Gastrocnemius medialis (tissue), 4 donors: ENCODE measurements at regions not wholly inside any gene's neighbourhood (a gene's known extent, or its start where the extent isn't known, plus 50 kb on each side); places are given as distances from the start of the nearest gene placed in this dataset.

Experiments
- POLR2A ChIP-seq, 2 donors: fragments of 450-650 bp; IDR thresholded peaks; one replicate each; pipeline ENCODE4 v1.6.1; 2017; ENCODE audit warnings: antibody characterized with exemption in 2 of 2, mild to moderate bottlenecking in 2 of 2, moderate library complexity in 2 of 2
- TF ChIP-seq, protein P1 (sequence below), 5 experiments: fragments of 450-650 bp in 3 of 5; fragments of 200-600 bp in 2 of 5; sonication (generic) in 2 of 5; IDR thresholded peaks in 4 of 5; conservative IDR thresholded peaks in 1 of 5; 1 replicate in 4 of 5; 2 replicates in 1 of 5; pipeline ENCODE4 v1.5.1; 2016 to 2019; ENCODE audit warnings: antibody characterized with exemption in 5 of 5, mild to moderate bottlenecking in 3 of 5, moderate library complexity in 3 of 5

DNA sequence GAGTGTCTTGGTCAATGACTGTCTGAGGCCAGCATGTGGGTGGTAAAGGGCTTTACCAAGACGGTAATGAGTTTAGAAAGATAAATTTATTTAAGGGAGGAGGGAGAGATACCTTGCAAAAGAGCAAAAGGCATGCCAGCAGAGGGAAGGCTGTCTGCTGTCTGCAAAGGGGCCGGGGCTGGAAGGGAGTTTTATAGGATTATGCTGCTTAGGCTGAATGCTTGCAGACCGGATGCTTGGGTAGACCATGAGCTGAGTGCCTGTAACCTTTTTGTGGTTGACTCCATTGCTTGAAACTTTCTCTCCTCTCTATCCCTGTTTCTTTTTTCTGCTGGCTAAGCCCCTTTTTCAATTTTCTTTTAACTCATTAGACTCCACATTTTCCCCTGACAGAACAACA is 1543.0 kb downstream of the OTOL1 start:
- TF ChIP-seq POLR2A (IDR thresholded peaks at IDR 0.05) = no peak
- TF ChIP-seq, protein P1, sequence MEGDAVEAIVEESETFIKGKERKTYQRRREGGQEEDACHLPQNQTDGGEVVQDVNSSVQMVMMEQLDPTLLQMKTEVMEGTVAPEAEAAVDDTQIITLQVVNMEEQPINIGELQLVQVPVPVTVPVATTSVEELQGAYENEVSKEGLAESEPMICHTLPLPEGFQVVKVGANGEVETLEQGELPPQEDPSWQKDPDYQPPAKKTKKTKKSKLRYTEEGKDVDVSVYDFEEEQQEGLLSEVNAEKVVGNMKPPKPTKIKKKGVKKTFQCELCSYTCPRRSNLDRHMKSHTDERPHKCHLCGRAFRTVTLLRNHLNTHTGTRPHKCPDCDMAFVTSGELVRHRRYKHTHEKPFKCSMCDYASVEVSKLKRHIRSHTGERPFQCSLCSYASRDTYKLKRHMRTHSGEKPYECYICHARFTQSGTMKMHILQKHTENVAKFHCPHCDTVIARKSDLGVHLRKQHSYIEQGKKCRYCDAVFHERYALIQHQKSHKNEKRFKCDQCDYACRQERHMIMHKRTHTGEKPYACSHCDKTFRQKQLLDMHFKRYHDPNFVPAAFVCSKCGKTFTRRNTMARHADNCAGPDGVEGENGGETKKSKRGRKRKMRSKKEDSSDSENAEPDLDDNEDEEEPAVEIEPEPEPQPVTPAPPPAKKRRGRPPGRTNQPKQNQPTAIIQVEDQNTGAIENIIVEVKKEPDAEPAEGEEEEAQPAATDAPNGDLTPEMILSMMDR (IDR thresholded peaks at IDR 0.05 in 4 of 5, conservative IDR thresholded peaks at IDR 0.05 in 1 of 5) = no peak
